GM12892 (cell line): ENCODE measurements at regions not wholly inside any gene's neighbourhood (a gene's known extent, or its start where the extent isn't known, plus 50 kb on each side); places are given as distances from the start of the nearest gene placed in this dataset.

Experiments
- POLR2A ChIP-seq: IDR thresholded peaks from 2 replicates; pipeline ENCODE4 v1.6.1; 2011; ENCODE audit warnings: low read depth, low read length, control low read depth
- POLR2AphosphoS5 ChIP-seq: IDR thresholded peaks from 2 replicates; pipeline ENCODE4 v1.6.1; 2011; ENCODE audit warnings: low read depth, low read length, control low read depth
- TAF1 ChIP-seq: IDR thresholded peaks from 2 replicates; pipeline ENCODE4 v1.6.1; 2011; ENCODE audit warnings: low read depth, mild to moderate bottlenecking, control low read depth, low read length, borderline replicate concordance

GRCh38 chr7:18167815-18168214 is 140.2 kb upstream of the PRPS1L1 start:
- no peak for TF ChIP-seq POLR2AphosphoS5
- TF ChIP-seq POLR2A: no peak
- TF ChIP-seq TAF1: no peak
